Adrenal gland (tissue), 5 donors: ENCODE measurements at regions not wholly inside any gene's neighbourhood (a gene's known extent, or its start where the extent isn't known, plus 50 kb on each side); places are given as distances from the start of the nearest gene placed in this dataset.

Experiments used
- POLR2A ChIP-seq, 2 donors: fragments of 450-650 bp; IDR thresholded peaks; one replicate each; pipeline ENCODE4 v1.6.1; 2017; ENCODE audit warnings: antibody characterized with exemption in 2 of 2, mild to moderate bottlenecking in 2 of 2, moderate library complexity in 1 of 2
- TF ChIP-seq, protein P1 (sequence below), 6 experiments: fragments of 450-650 bp in 4 of 6; fragments of 200-600 bp in 2 of 6; sonication (generic) in 1 of 6; IDR thresholded peaks; 1 replicate in 5 of 6; 2 replicates in 1 of 6; pipeline versions ENCODE4 v1.5.1 to v1.8.0; 2016 to 2021; ENCODE audit warnings: antibody characterized with exemption in 6 of 6, mild to moderate bottlenecking in 2 of 6, moderate library complexity in 1 of 6
- donor health status: DM: no; HTN: no; CAD: no.

DNA sequence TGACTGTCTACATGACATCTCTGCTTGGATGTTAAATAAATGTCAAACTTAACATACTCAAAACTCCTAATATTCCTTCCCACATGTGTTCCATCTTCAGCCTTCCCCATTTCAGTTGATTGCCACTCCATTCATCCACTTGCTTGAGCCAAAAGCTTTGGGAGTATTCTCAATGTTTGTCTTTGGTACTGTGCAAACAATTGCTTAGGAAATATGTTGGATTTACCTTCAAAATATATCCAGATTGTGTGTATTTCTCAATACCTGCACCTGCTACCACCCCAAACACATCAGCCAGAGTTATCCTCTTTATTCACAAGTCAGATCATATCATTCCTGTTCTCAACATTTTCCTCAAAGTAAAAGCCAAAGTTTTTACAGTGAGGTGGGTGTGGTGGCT lies 350.3 kb upstream of the FAM98A start:
- TF ChIP-seq, protein P1, sequence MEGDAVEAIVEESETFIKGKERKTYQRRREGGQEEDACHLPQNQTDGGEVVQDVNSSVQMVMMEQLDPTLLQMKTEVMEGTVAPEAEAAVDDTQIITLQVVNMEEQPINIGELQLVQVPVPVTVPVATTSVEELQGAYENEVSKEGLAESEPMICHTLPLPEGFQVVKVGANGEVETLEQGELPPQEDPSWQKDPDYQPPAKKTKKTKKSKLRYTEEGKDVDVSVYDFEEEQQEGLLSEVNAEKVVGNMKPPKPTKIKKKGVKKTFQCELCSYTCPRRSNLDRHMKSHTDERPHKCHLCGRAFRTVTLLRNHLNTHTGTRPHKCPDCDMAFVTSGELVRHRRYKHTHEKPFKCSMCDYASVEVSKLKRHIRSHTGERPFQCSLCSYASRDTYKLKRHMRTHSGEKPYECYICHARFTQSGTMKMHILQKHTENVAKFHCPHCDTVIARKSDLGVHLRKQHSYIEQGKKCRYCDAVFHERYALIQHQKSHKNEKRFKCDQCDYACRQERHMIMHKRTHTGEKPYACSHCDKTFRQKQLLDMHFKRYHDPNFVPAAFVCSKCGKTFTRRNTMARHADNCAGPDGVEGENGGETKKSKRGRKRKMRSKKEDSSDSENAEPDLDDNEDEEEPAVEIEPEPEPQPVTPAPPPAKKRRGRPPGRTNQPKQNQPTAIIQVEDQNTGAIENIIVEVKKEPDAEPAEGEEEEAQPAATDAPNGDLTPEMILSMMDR (IDR thresholded peaks at IDR 0.05), result no peak
- no peak for TF ChIP-seq POLR2A (IDR thresholded peaks at IDR 0.05)
